Glomerular visceral epithelial cell (primary cell): ENCODE measurements at regions not wholly inside any gene's neighbourhood (a gene's known extent, or its start where the extent isn't known, plus 50 kb on each side); places are given as distances from the start of the nearest gene placed in this dataset.
"Not testable (repeated sequence)": the region's sequence is repeated elsewhere in the genome, so short reads cannot be mapped to it uniquely, and the experiment has no call there.

Source experiments
- DNase-seq: peaks from one replicate; pipeline ENCODE4 v3.0.0-alpha.2; 2016; ENCODE audit errors: extremely low spot score

- DNase-seq, result no peak
Observed at GRCh38 chr5:152456815-152457443, 51.9 kb upstream of the NMUR2 start.

GRCh38 chr5:152462021-152462721 lies 57.1 kb upstream of the NMUR2 start:
- no peak for DNase-seq

GRCh38 chr5:152464048-152464447 lies 59.0 kb upstream of the NMUR2 start:
- no peak for DNase-seq

GRCh38 chr5:152465140-152465539 lies 60.1 kb upstream of the NMUR2 start:
- DNase-seq, result no peak

GRCh38 chr5:152466085-152466745 lies 61.1 kb upstream of the NMUR2 start:
- DNase-seq, result no peak

- DNase-seq, result no peak
Observed at GRCh38 chr5:152470167-152470566, 65.1 kb upstream of the NMUR2 start.

- DNase-seq, result no peak
Observed at GRCh38 chr5:152472083-152472482, 67.0 kb upstream of the NMUR2 start.

- DNase-seq, result no peak
Observed at GRCh38 chr5:152474961-152475360, 69.9 kb upstream of the NMUR2 start.

GRCh38 chr5:152477536-152477935 lies 72.5 kb upstream of the NMUR2 start:
- DNase-seq, result no peak

GRCh38 chr5:152479866-152480265 lies 74.8 kb upstream of the NMUR2 start:
- DNase-seq, result not testable (repeated sequence)

- not testable (repeated sequence) for DNase-seq
Observed at GRCh38 chr5:152480677-152481076, 75.6 kb upstream of the NMUR2 start.

GRCh38 chr5:152487130-152487529 lies 82.1 kb upstream of the NMUR2 start:
- DNase-seq, result no peak

- no peak for DNase-seq
Observed at GRCh38 chr5:152488869-152489268, 83.8 kb upstream of the NMUR2 start.

GRCh38 chr5:152499814-152500535 lies 94.9 kb upstream of the NMUR2 start:
- no peak for DNase-seq

GRCh38 chr5:152501294-152501693 lies 96.2 kb upstream of the NMUR2 start:
- no peak for DNase-seq

- DNase-seq, result no peak
Observed at GRCh38 chr5:152503206-152503605, 98.1 kb upstream of the NMUR2 start.

- DNase-seq, result peak; percentile 35
Observed at GRCh38 chr5:152505442-152506042, 100.5 kb upstream of the NMUR2 start.

- DNase-seq, result no peak
Observed at GRCh38 chr5:152511120-152511519, 106.0 kb upstream of the NMUR2 start.

- DNase-seq, result no peak
Observed at GRCh38 chr5:152511531-152512132, 106.6 kb upstream of the NMUR2 start.

GRCh38 chr5:152514827-152515397 lies 109.8 kb upstream of the NMUR2 start:
- DNase-seq, result peak; percentile 12

- no peak for DNase-seq
Observed at GRCh38 chr5:152523964-152524363, 118.9 kb upstream of the NMUR2 start.
